ENCODE measurements at regions not wholly inside any gene's neighbourhood (a gene's known extent, or its start where the extent isn't known, plus 50 kb on each side); places are given as distances from the start of the nearest gene placed in this dataset.

DNA sequence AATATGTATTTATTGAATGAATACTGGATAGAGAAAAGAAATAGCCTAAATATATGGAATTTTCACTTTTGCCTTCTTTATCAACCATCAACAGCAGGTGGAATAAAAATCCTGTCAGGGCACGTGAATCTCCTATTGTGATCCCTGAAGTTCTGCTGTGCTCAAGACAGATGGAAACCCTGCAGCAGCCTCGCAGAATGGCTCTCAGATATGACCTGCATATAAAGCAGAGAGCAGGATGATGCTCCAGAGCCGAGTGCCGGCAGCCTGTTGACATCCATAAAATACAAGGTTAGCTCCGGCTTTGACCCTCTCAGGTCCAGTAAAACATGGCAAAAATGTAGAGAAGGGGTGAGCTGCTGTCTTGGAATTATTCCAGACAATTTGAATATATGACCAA is 659.3 kb downstream of the DIAPH3 start:
- H3K4me3 Mint-ChIP-seq, result no peak overlapping the region
- H3K9me3 Mint-ChIP-seq, result no peaks in the 10 kb centered on the region
- no peak for DNase-seq
- ATAC-seq (replicated peaks), result no peak
- no peak overlapping the region for H3K27ac Mint-ChIP-seq
- no peaks in the 10 kb centered on the region for H3K4me1 Mint-ChIP-seq (ENCODE audit: low read depth in 2 of 2)
- no peaks in the 10 kb centered on the region for H3K36me3 Mint-ChIP-seq (ENCODE audit: insufficient read depth)
- peaks cover 0 to 15% of the 10 kb centered on the region in 2 donors for H3K27me3 Mint-ChIP-seq

DNA sequence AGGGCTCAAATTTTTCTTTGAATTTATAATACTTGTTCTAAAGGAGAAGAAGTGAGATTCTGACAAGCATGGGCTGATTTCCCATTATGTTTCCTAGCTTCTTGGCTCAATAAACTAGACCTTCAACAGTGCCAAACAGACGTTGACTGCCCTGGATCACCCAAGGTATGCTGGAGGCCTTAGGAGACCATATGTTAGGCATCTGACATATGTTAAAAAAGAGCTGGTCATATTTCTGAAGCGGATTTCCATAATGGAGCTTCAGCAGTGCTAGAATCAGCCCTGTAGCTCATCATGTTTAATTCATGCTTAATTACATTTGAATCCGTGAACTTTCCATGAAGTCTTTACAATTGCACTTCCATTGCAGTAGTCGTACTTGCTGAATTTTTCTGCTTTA is 653.3 kb downstream of the DIAPH3 start:
- no peaks in the 10 kb centered on the region for H3K9me3 Mint-ChIP-seq
- DNase-seq (no peak), ATAC-seq (replicated peaks) (no peak)
- peaks cover 0 to 5% of the 10 kb centered on the region in 2 donors for H3K27me3 Mint-ChIP-seq
- no peaks in the 10 kb centered on the region for H3K36me3 Mint-ChIP-seq (ENCODE audit: insufficient read depth)
- H3K27ac Mint-ChIP-seq, result no peak overlapping the region
- no peaks in the 10 kb centered on the region for H3K4me1 Mint-ChIP-seq (ENCODE audit: low read depth in 2 of 2)
- no peak overlapping the region for H3K4me3 Mint-ChIP-seq

DNA sequence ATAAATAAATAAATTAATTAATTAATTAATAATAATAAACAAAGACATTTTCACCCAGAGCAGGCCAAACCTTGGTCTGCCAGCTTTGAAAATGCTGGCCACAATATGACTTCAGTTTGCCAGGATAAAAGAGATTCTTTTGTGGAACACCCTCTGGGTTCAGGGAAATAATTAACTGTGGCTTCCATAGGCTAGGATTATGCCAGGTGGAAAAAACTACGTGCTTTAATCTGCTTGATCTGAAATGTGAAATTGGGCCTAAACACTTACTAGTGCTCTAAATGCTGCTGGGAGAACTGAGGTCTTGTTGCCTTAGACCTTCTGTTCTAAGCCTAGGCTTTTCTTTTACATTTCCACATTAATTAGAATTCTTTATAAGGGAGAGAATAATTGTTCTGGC is 650.0 kb downstream of the DIAPH3 start:
- Mint-ChIP-seq H3K4me3 (no peak overlapping the region), H3K9me3 (no peaks in the 10 kb centered on the region), H3K4me1 (ENCODE audit: low read depth in 2 of 2) (no peaks in the 10 kb centered on the region), H3K27me3 (peaks cover 0 to 5% of the 10 kb centered on the region in 2 donors), H3K36me3 (ENCODE audit: insufficient read depth) (no peaks in the 10 kb centered on the region), H3K27ac (no peak overlapping the region)
- no peak for DNase-seq
- ATAC-seq (replicated peaks), result no peak

DNA sequence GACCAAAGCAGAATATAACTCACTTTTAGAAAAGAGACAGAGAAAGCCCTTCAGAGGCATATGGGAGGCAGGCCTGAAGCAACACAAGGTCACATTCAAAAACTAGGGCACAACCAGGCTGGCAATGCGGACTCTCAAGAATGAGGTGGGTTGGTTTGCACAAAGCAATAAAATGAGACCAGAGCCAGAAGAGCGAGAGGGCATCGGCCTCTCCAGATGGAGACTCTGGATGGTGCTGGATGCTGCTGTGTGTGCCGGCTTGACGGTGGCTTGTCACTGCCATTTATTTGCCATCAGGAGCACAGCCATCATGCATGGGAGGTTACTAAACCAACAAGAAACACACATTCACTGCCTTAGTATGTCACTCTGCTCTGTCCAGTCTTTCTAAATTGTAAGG is 649.4 kb downstream of the DIAPH3 start:
- no peak overlapping the region for H3K4me3 Mint-ChIP-seq

DNA sequence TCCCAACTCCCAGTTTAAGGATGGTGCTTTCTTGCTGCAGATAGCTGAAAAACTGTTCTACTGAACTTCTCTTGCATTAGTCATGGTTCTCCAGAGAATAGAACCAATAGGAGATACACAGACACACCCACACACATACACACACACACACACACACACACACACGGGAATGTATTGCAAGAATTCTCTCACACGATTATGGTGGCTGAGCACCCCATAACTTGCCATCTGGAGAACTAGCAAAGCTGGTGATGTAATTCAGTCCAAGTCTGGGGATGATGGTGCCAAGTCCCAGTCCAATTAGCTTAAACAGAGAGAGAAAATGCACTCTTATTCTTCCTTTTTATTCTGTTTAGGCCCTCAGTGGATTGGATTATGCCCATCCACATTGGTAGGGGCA is 643.9 kb downstream of the DIAPH3 start:
- H3K36me3 Mint-ChIP-seq (ENCODE audit: insufficient read depth), result no peaks in the 10 kb centered on the region
- no peak overlapping the region for H3K4me3 Mint-ChIP-seq
- H3K27ac Mint-ChIP-seq, result no peak overlapping the region
- H3K9me3 Mint-ChIP-seq, result no peaks in the 10 kb centered on the region
- no peaks in the 10 kb centered on the region for H3K27me3 Mint-ChIP-seq
- DNase-seq, result no peak
- ATAC-seq (replicated peaks), result no peak
- no peaks in the 10 kb centered on the region for H3K4me1 Mint-ChIP-seq (ENCODE audit: low read depth in 2 of 2)

More for the DNA sequence above, 649.4 kb downstream of the DIAPH3 start:
- Mint-ChIP-seq H3K36me3 (ENCODE audit: insufficient read depth) (no peaks in the 10 kb centered on the region), H3K4me1 (ENCODE audit: low read depth in 2 of 2) (no peaks in the 10 kb centered on the region), H3K27ac (no peak overlapping the region), H3K9me3 (no peaks in the 10 kb centered on the region), H3K27me3 (peaks cover 0 to 5% of the 10 kb centered on the region in 2 donors)
- no peak for DNase-seq
- ATAC-seq (replicated peaks), result no peak

DNA sequence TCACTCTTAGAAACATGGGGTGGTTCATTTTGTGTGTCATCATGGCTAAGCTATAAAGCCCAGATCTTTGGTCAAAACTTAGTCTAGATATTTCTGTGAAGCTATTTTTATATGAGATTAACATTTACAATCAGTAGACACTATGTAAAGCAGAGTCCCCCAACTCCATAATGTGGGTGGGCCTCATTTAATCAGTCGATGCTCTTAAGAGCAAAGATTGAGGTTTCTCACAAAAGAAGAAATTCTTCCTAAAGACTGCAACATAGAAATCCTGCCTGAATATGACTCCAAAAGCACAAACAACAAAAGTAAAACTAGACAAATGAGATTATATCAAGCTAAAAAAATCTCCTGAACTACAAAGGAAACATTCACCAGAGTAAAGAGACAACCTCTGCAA is 642.2 kb downstream of the DIAPH3 start:
- Mint-ChIP-seq H3K4me1 (ENCODE audit: low read depth in 2 of 2) (no peaks in the 10 kb centered on the region), H3K27me3 (no peaks in the 10 kb centered on the region), H3K4me3 (no peak overlapping the region), H3K36me3 (ENCODE audit: insufficient read depth) (no peaks in the 10 kb centered on the region), H3K9me3 (no peaks in the 10 kb centered on the region), H3K27ac (no peak overlapping the region)
- no peak for DNase-seq
- no peak for ATAC-seq (replicated peaks)

DNA sequence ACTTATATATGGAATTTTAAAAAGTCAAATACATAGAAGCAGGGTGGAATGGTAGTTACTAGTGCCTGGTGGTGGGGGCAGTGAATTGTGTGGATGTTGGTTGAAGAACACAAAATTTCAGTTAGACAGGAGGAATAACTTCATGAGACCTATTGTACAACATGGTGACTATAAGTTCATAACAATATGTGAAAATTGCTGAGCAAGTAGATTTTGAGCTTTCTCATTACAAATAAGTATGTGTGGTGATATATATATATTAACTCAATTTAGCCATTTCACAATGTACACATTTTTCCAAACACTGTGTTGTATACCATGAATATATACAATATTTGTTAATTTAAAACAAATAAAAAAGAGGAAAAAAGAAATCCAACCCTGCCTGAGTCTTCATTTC is 641.1 kb downstream of the DIAPH3 start:
- Mint-ChIP-seq H3K27ac (no peak overlapping the region), H3K36me3 (ENCODE audit: insufficient read depth) (no peaks in the 10 kb centered on the region), H3K4me3 (no peak overlapping the region), H3K9me3 (no peaks in the 10 kb centered on the region), H3K4me1 (ENCODE audit: low read depth in 2 of 2) (no peaks in the 10 kb centered on the region), H3K27me3 (no peaks in the 10 kb centered on the region)
- DNase-seq (no peak), ATAC-seq (replicated peaks) (no peak)

DNA sequence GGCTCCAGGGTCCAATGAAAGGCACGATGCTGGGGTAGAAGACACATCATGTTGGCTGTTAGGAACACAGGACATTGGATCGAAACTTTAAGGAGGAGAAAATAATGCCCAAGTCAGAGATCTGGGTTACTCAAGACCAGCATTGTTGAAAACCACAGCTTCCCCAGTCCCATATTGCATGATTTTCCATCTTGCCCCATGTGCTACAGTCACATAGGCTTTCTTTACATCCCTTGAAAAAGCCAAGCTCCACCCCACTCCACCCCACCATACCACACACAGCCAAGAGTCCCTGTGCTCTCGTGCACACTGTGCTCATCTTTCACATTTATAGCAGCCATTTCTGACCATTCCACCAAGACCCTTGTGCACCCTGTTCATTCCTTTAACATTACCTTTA is 636.2 kb downstream of the DIAPH3 start:
- no peaks in the 10 kb centered on the region for H3K36me3 Mint-ChIP-seq (ENCODE audit: insufficient read depth)
- ATAC-seq (replicated peaks), result no peak

DNA sequence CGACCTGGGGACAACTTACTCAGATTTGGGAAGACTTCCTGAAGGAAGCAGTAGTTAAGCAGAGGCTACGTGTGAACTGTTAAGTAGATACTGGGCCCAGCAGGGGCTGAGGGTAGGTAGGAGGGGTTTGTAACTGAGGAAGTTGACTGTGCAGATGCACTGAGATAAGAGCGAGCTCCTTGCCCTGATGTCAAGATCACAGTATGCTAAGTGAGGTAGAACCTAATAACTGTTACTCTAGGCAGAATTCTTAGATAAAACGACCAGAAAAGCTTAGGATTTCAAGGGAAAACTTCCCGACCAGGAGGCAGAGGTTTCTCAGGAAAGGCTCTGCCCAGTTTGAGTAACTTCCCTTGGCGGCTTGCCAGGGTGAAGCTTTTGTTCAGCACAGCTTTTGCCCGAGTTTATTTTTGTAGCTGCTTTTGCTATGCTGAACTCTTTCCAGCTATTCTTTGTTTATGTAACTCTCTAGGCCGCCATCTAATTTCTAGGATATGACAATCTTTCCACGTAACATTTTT is 632.1 kb downstream of the DIAPH3 start:
- H3K4me3 Mint-ChIP-seq, result peak overlapping the region in 1 of 2 donors; percentile 30
- no peaks in the 10 kb centered on the region for H3K27me3 Mint-ChIP-seq
- no peaks in the 10 kb centered on the region for H3K9me3 Mint-ChIP-seq
- peaks cover 3 to 6% of the 10 kb centered on the region in 2 donors for H3K4me1 Mint-ChIP-seq (ENCODE audit: low read depth in 2 of 2)
- peak overlapping the region in 1 of 2 donors; percentile 33 for H3K27ac Mint-ChIP-seq
- DNase-seq (no peak), ATAC-seq (replicated peaks) (peak; percentile 70)
- peaks cover 3% of the 10 kb centered on the region for H3K36me3 Mint-ChIP-seq (ENCODE audit: insufficient read depth)

More for the DNA sequence above, 636.2 kb downstream of the DIAPH3 start:
- H3K4me3 Mint-ChIP-seq, result no peak overlapping the region
- H3K4me1 Mint-ChIP-seq (ENCODE audit: low read depth in 2 of 2), result peaks cover 3 to 6% of the 10 kb centered on the region in 2 donors
- no peak for DNase-seq
- no peaks in the 10 kb centered on the region for H3K27me3 Mint-ChIP-seq
- no peak overlapping the region for H3K27ac Mint-ChIP-seq
- H3K9me3 Mint-ChIP-seq, result no peaks in the 10 kb centered on the region

DNA sequence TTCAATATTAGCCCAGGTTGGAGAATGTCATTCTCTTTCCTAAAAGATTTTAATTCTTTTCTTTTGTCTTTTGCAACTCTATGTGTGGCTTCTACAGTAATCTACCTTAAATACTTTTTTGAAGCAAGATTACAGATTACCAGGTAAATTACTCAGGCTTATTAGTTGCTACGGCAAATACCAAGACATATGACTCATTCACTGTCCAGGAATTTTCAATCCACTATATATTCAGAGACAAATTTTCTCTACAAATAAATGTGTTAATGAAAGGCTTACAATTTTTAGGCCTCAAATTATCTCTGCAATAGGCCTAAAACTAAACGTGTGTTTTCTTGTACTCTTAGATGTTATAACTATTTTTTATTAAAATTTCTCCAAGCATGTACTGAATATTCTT is 631.3 kb downstream of the DIAPH3 start:
- H3K36me3 Mint-ChIP-seq (ENCODE audit: insufficient read depth), result peaks cover 3% of the 10 kb centered on the region
- ATAC-seq (replicated peaks) (no peak), DNase-seq (no peak)
- peaks cover 0 to 2% of the 10 kb centered on the region in 2 donors for H3K9me3 Mint-ChIP-seq
- H3K4me1 Mint-ChIP-seq (ENCODE audit: low read depth in 2 of 2), result peaks cover 3 to 6% of the 10 kb centered on the region in 2 donors
- H3K4me3 Mint-ChIP-seq, result no peak overlapping the region
- H3K27me3 Mint-ChIP-seq, result no peaks in the 10 kb centered on the region
- H3K27ac Mint-ChIP-seq, result no peak overlapping the region

DNA sequence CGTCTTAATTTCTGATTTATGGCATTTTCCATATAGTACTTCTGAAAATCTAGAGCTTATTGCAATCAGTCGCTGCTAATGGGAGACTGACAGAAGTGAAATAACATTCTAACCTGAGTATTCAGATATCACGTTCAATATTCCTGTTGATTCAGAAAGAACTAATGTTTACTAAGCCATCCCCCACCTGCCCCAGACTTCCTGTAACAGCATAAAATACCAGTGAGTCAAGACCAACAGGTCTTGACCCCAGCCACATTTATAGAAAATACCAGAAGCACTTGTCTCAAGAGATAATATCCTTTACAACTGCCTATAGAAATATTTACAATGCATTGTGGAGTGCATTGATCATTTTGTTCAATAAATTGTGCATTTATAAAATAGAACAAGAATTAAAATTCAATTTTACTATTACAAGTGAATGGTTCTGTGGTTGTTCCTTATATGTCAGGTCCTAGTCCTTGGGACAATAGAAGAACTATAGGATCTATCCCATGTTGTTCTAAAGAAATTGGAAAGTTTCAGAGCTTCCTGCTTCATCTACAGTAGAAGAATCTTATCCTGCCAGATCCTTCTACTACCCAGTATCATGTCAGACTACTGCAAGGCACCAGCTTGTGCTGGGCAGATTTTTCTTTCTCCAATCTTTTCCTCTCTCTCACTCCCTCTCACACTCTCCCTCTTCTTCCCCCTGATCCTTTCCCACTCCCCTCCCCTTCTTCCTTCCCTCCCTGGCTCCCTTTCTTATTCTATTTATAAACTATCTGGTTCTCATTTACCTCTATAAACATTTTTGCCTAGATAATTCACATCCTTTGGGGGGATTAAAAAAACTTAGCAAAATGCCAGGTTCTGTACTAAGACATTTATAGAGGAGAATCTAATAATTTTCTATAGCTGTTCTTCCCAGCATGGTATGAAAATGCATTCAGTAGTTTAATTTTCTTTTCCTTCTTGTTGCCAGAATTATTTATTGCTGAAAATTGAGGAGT is 629.9 kb downstream of the DIAPH3 start:
- Mint-ChIP-seq H3K36me3 (ENCODE audit: insufficient read depth) (peaks cover 3% of the 10 kb centered on the region), H3K4me3 (no peak overlapping the region), H3K27ac (no peak overlapping the region)

DNA sequence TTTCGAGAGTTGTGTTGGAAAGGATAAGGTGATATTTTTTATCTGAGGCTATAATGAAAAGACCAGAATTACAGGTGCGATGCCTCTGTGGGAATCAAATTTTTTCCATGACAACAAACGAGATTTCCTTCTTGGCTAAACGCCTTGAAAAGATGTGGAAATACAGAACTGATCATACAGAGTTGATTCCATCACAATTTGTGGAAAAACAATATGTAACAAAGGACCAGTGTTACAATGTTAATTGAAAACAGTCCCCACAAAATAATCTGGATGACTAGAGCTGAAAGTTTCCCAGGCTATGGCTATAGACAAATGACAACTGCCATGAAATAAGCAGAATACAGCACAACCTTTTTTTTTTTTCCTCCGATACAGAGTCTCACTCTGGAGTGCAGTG is 628.9 kb downstream of the DIAPH3 start:
- H3K27ac Mint-ChIP-seq, result no peak overlapping the region
- no peaks in the 10 kb centered on the region for H3K27me3 Mint-ChIP-seq
- H3K9me3 Mint-ChIP-seq, result peaks cover 0 to 2% of the 10 kb centered on the region in 2 donors
- peaks cover 3 to 6% of the 10 kb centered on the region in 2 donors for H3K4me1 Mint-ChIP-seq (ENCODE audit: low read depth in 2 of 2)
- peaks cover 3% of the 10 kb centered on the region for H3K36me3 Mint-ChIP-seq (ENCODE audit: insufficient read depth)
- DNase-seq (no peak), ATAC-seq (replicated peaks) (no peak)
- H3K4me3 Mint-ChIP-seq, result no peak overlapping the region

More for the DNA sequence above, 629.9 kb downstream of the DIAPH3 start:
- Mint-ChIP-seq H3K4me1 (ENCODE audit: low read depth in 2 of 2) (peaks cover 3 to 6% of the 10 kb centered on the region in 2 donors), H3K27me3 (no peaks in the 10 kb centered on the region), H3K9me3 (peaks cover 0 to 2% of the 10 kb centered on the region in 2 donors)
- ATAC-seq (replicated peaks) (no peak), DNase-seq (no peak)

DNA sequence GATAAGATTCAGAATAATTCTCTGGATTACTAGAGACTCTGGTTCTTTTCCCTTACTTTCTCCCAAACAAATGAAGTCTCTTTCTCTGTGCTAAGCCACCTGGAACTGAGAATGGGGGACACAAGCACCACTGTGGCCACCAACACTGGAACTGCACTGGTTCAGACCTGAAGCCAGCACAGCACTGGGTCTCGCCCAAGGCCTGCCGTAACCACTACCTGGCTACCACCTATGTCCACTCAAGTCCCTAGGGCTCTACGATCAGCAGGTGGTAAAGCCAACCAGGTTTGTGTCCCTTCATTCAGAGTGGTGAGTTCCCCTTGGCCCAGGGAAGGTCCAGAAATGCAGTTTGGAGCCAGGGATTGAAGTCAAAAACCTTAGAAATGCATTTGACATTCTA is 626.2 kb downstream of the DIAPH3 start:
- Mint-ChIP-seq H3K27ac (no peak overlapping the region), H3K36me3 (ENCODE audit: insufficient read depth) (peaks cover 3% of the 10 kb centered on the region), H3K4me3 (no peak overlapping the region), H3K9me3 (peaks cover 0 to 2% of the 10 kb centered on the region in 2 donors), H3K4me1 (ENCODE audit: low read depth in 2 of 2) (no peaks in the 10 kb centered on the region), H3K27me3 (no peaks in the 10 kb centered on the region)
- DNase-seq (no peak), ATAC-seq (replicated peaks) (no peak)

DNA sequence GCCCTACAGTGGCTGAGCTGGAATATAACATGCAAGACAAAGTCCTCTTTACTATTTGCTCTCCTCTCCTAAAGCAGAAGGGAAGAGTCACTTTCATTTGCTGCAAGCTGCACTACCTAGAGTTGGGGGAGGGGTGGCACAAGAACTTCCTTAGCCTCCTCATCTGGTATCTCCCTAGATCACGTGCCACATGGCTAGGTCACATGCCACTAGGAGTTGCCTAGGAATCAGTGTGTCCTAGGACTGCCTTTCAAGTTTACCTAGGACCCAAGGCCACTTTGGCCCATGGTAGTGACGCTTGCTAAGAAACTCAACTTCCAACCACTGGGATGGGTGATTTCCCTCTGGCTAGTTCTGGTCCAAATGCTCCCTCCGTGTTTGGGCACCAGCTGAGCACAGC is 625.2 kb downstream of the DIAPH3 start:
- Mint-ChIP-seq H3K4me3 (no peak overlapping the region), H3K9me3 (peaks cover 0 to 2% of the 10 kb centered on the region in 2 donors), H3K36me3 (ENCODE audit: insufficient read depth) (peaks cover 3% of the 10 kb centered on the region), H3K27ac (no peak overlapping the region), H3K27me3 (no peaks in the 10 kb centered on the region), H3K4me1 (ENCODE audit: low read depth in 2 of 2) (no peaks in the 10 kb centered on the region)
- ATAC-seq (replicated peaks) (no peak), DNase-seq (no peak)

Measured in effector memory CD8-positive, alpha-beta T cell (primary cell).